ENCODE measurements at regions not wholly inside any gene's neighbourhood (a gene's known extent, or its start where the extent isn't known, plus 50 kb on each side); places are given as distances from the start of the nearest gene placed in this dataset.
"Not testable (repeated sequence)": the region's sequence is repeated elsewhere in the genome, so short reads cannot be mapped to it uniquely, and the experiment has no call there.

- CTCF ChIA-PET = no interaction called here
- H3K4me1 Mint-ChIP-seq (ENCODE audit: low read depth, unreplicated experiment) = peaks cover 27% of the 10 kb centered on the region
- no peak overlapping the region for H3K27ac Mint-ChIP-seq (ENCODE audit: unreplicated experiment)
- H3K4me3 Mint-ChIP-seq (ENCODE audit: low read depth, unreplicated experiment) = no peak overlapping the region
- H3K36me3 Mint-ChIP-seq (ENCODE audit: insufficient read depth, unreplicated experiment) = peaks cover 11% of the 10 kb centered on the region
- DNase-seq = no peak
- H3K27me3 Mint-ChIP-seq (ENCODE audit: unreplicated experiment) = no peaks in the 10 kb centered on the region
- BruUV-seq (replicated peaks) = no TSS peak
- TF ChIP-seq, protein P1, sequence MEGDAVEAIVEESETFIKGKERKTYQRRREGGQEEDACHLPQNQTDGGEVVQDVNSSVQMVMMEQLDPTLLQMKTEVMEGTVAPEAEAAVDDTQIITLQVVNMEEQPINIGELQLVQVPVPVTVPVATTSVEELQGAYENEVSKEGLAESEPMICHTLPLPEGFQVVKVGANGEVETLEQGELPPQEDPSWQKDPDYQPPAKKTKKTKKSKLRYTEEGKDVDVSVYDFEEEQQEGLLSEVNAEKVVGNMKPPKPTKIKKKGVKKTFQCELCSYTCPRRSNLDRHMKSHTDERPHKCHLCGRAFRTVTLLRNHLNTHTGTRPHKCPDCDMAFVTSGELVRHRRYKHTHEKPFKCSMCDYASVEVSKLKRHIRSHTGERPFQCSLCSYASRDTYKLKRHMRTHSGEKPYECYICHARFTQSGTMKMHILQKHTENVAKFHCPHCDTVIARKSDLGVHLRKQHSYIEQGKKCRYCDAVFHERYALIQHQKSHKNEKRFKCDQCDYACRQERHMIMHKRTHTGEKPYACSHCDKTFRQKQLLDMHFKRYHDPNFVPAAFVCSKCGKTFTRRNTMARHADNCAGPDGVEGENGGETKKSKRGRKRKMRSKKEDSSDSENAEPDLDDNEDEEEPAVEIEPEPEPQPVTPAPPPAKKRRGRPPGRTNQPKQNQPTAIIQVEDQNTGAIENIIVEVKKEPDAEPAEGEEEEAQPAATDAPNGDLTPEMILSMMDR (IDR thresholded peaks at IDR 0.05; ENCODE audit: unreplicated experiment) = no peak
- intact Hi-C loops (cut with micrococcal nuclease; ENCODE audit: unreplicated experiment) = loop anchor here (5.0 kb wide), 1 partner anchor 1056 kb away; no protein-coding TSS in a partner anchor
- H3K9me3 Mint-ChIP-seq (ENCODE audit: low read depth, unreplicated experiment) = peaks cover 9% of the 10 kb centered on the region
Measured at GRCh38 chr6:21933351-21933750, 339.8 kb downstream of the SOX4 start.

GRCh38 chr6:21935142-21935541, 341.6 kb downstream of the SOX4 start:
- no TSS peak for BruUV-seq (replicated peaks)
- H3K27ac Mint-ChIP-seq (ENCODE audit: unreplicated experiment) = peak overlapping the region; percentile 21
- no peak overlapping the region for H3K4me3 Mint-ChIP-seq (ENCODE audit: low read depth, unreplicated experiment)
- H3K27me3 Mint-ChIP-seq (ENCODE audit: unreplicated experiment) = no peaks in the 10 kb centered on the region
- peaks cover 6% of the 10 kb centered on the region for H3K9me3 Mint-ChIP-seq (ENCODE audit: low read depth, unreplicated experiment)
- peaks cover 10% of the 10 kb centered on the region for H3K4me1 Mint-ChIP-seq (ENCODE audit: low read depth, unreplicated experiment)
- TF ChIP-seq, protein P1 (IDR thresholded peaks at IDR 0.05; ENCODE audit: unreplicated experiment) = no peak
- DNase-seq = no peak
- CTCF ChIA-PET = interaction anchor here (0.6 kb wide), 1 partner anchor 101 kb away, joined by 3 read pairs; no protein-coding TSS in a partner anchor
- H3K36me3 Mint-ChIP-seq (ENCODE audit: insufficient read depth, unreplicated experiment) = peaks cover 5% of the 10 kb centered on the region
- intact Hi-C loops (cut with micrococcal nuclease; ENCODE audit: unreplicated experiment) = no loop called here

- TF ChIP-seq, protein P1 (IDR thresholded peaks at IDR 0.05; ENCODE audit: unreplicated experiment) = peak; percentile 48
- H3K27ac Mint-ChIP-seq (ENCODE audit: unreplicated experiment) = peak overlapping the region; percentile 21
- peak; percentile 50 for DNase-seq
- H3K9me3 Mint-ChIP-seq (ENCODE audit: low read depth, unreplicated experiment) = peaks cover 6% of the 10 kb centered on the region
- no TSS peak for BruUV-seq (replicated peaks)
- intact Hi-C loops (cut with micrococcal nuclease; ENCODE audit: unreplicated experiment) = no loop called here
- no peaks in the 10 kb centered on the region for H3K27me3 Mint-ChIP-seq (ENCODE audit: unreplicated experiment)
- no peak overlapping the region for H3K4me3 Mint-ChIP-seq (ENCODE audit: low read depth, unreplicated experiment)
- peaks cover 10% of the 10 kb centered on the region for H3K4me1 Mint-ChIP-seq (ENCODE audit: low read depth, unreplicated experiment)
- CTCF ChIA-PET = no interaction called here
- peaks cover 5% of the 10 kb centered on the region for H3K36me3 Mint-ChIP-seq (ENCODE audit: insufficient read depth, unreplicated experiment)
Measured at GRCh38 chr6:21935561-21936028, 342.0 kb downstream of the SOX4 start.

- CTCF ChIA-PET = interaction anchor here (0.5 to 1.1 kb wide), 2 partner anchors 9 to 12 kb away, joined by 3 to 6 read pairs; no protein-coding TSS in a partner anchor
- no peak overlapping the region for H3K4me3 Mint-ChIP-seq (ENCODE audit: low read depth, unreplicated experiment)
- no peaks in the 10 kb centered on the region for H3K27me3 Mint-ChIP-seq (ENCODE audit: unreplicated experiment)
- no peak for DNase-seq
- BruUV-seq (replicated peaks) = no TSS peak
- intact Hi-C loops (cut with micrococcal nuclease; ENCODE audit: unreplicated experiment) = no loop called here
- H3K9me3 Mint-ChIP-seq (ENCODE audit: low read depth, unreplicated experiment) = peaks cover 6% of the 10 kb centered on the region
- H3K27ac Mint-ChIP-seq (ENCODE audit: unreplicated experiment) = no peak overlapping the region
- H3K4me1 Mint-ChIP-seq (ENCODE audit: low read depth, unreplicated experiment) = peaks cover 19% of the 10 kb centered on the region
- TF ChIP-seq, protein P1 (IDR thresholded peaks at IDR 0.05; ENCODE audit: unreplicated experiment) = no peak
- H3K36me3 Mint-ChIP-seq (ENCODE audit: insufficient read depth, unreplicated experiment) = peaks cover 5% of the 10 kb centered on the region
Measured at GRCh38 chr6:21937466-21937865, 343.9 kb downstream of the SOX4 start.

DNA sequence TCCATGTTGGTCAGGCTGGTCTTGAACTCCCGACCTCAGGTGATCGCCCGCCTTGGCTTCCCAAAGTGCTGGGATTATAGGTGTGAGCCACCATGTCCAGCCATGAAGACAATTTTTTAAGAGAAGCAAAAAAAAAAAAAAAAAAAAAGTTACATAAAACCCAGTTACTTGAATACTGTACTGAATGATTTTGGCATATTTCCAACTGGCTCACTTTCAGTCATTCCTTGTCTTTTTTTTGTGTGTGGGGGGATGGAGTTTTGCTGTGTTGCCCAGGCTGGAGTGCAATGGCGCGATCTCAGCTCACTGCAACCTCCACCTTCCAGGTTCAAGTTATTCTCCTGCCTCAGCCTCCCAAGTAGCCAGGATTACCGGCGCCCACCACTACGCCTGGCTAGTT, 345.5 kb downstream of the SOX4 start:
- BruUV-seq (replicated peaks); CTCF ChIA-PET; H3K4me3 Mint-ChIP-seq (ENCODE audit: low read depth, unreplicated experiment); H3K27me3 Mint-ChIP-seq (ENCODE audit: unreplicated experiment); DNase-seq; H3K36me3 Mint-ChIP-seq (ENCODE audit: insufficient read depth, unreplicated experiment); intact Hi-C loops (cut with micrococcal nuclease; ENCODE audit: unreplicated experiment); H3K27ac Mint-ChIP-seq (ENCODE audit: unreplicated experiment); H3K9me3 Mint-ChIP-seq (ENCODE audit: low read depth, unreplicated experiment): not testable (repeated sequence)
- peaks cover 29% of the 10 kb centered on the region for H3K4me1 Mint-ChIP-seq (ENCODE audit: low read depth, unreplicated experiment)

All from Calu3 (cell line).